H9 (cell line): ENCODE measurements at regions not wholly inside any gene's neighbourhood (a gene's known extent, or its start where the extent isn't known, plus 50 kb on each side); places are given as distances from the start of the nearest gene placed in this dataset.

ENCODE experiments used
- DNase-seq: peaks from one replicate; pipeline ENCODE4 v3.0.0-alpha.2; 2017
- H2AFZ ChIP-seq: one replicate; pipeline ENCODE4 v1.6.1; 2013; ENCODE audit warnings: mild to moderate bottlenecking, low read length, control low read depth, moderate library complexity
- H2AK5ac ChIP-seq: 2 replicates; pipeline ENCODE4 v1.6.1; 2013; ENCODE audit warnings: low read length, control low read depth, mixed read lengths; ENCODE audit not compliant: insufficient read length
- H2BK120ac ChIP-seq: one replicate; pipeline ENCODE4 v1.6.1; 2013; ENCODE audit warnings: low read depth, mild to moderate bottlenecking, low read length, control low read depth, inconsistent platforms; ENCODE audit not compliant: poor library complexity, severe bottlenecking
- H2BK12ac ChIP-seq: 2 replicates; pipeline ENCODE4 v1.6.1; 2013; ENCODE audit warnings: low read length, control low read depth, mixed read lengths, low read depth; ENCODE audit not compliant: insufficient read length
- H2BK15ac ChIP-seq: 2 replicates; pipeline ENCODE4 v1.6.1; 2013; ENCODE audit warnings: low read depth, low read length, control low read depth
- H2BK20ac ChIP-seq: one replicate; pipeline ENCODE4 v1.6.1; 2013; ENCODE audit warnings: low read depth, mild to moderate bottlenecking, low read length, control low read depth, inconsistent platforms; ENCODE audit not compliant: poor library complexity, severe bottlenecking
- H2BK5ac ChIP-seq: 2 replicates; pipeline ENCODE4 v1.6.1; 2013; ENCODE audit warnings: low read length, control low read depth, mixed read lengths; ENCODE audit not compliant: insufficient read length
- H3K14ac ChIP-seq: 2 replicates; pipeline ENCODE4 v1.6.1; 2013; ENCODE audit warnings: low read length, control low read depth; ENCODE audit not compliant: insufficient read depth
- H3K18ac ChIP-seq: 2 replicates; pipeline ENCODE4 v1.6.1; 2013; ENCODE audit warnings: low read depth, mild to moderate bottlenecking, mixed read lengths, low read length, control low read depth; ENCODE audit not compliant: insufficient read length
- H3K23ac ChIP-seq: 2 replicates; pipeline ENCODE4 v1.6.1; 2013; ENCODE audit warnings: low read length, control low read depth, mixed read lengths, low read depth; ENCODE audit not compliant: insufficient read length
- H3K23me2 ChIP-seq: 2 replicates; pipeline ENCODE4 v1.6.1; 2013; ENCODE audit warnings: low read depth, mild to moderate bottlenecking, mixed read lengths, low read length, control low read depth; ENCODE audit not compliant: insufficient read length, poor library complexity, severe bottlenecking
- H3K27ac ChIP-seq: 2 replicates; pipeline ENCODE4 v1.5.1; 2013; ENCODE audit warnings: low read length, control low read depth, mixed read lengths, low read depth; ENCODE audit not compliant: insufficient read length
- H3K27me3 ChIP-seq: 2 replicates; pipeline ENCODE4 v1.6.1; 2013; ENCODE audit warnings: low read length, control low read depth, inconsistent platforms; ENCODE audit not compliant: insufficient read depth
- H3K4ac ChIP-seq: 2 replicates; pipeline ENCODE4 v1.6.1; 2013; ENCODE audit warnings: low read depth, mild to moderate bottlenecking, control low read depth, inconsistent platforms, low read length, moderate library complexity
- H3K4me1 ChIP-seq: 2 replicates; pipeline ENCODE4 v1.6.1; 2013; ENCODE audit warnings: low read length, control low read depth, inconsistent platforms; ENCODE audit not compliant: insufficient read depth
- H3K4me2 ChIP-seq: 2 replicates; pipeline ENCODE4 v1.6.1; 2013; ENCODE audit warnings: low read length, control low read depth, mixed read lengths; ENCODE audit not compliant: insufficient read length, insufficient read depth
- H3K56ac ChIP-seq: 2 replicates; pipeline ENCODE4 v1.6.1; 2013; ENCODE audit warnings: low read depth, mild to moderate bottlenecking, mixed read lengths, low read length, control low read depth; ENCODE audit not compliant: insufficient read length
- H3K79me1 ChIP-seq: 2 replicates; pipeline ENCODE4 v1.6.1; 2013; ENCODE audit warnings: low read depth, mild to moderate bottlenecking, moderate library complexity, low read length, control low read depth, inconsistent platforms; ENCODE audit not compliant: insufficient read depth, poor library complexity, severe bottlenecking
- H3K79me2 ChIP-seq: 2 replicates; pipeline ENCODE4 v1.6.1; 2013; ENCODE audit warnings: low read length, control low read depth, inconsistent platforms; ENCODE audit not compliant: insufficient read depth
- H3K9ac ChIP-seq: 2 replicates; pipeline ENCODE4 v1.6.1; 2013; ENCODE audit warnings: low read length, control low read depth, mixed read lengths; ENCODE audit not compliant: insufficient read length; ENCODE audit errors: extremely low read depth
- H3K9me3 ChIP-seq: one replicate; pipeline ENCODE4 v1.6.1; 2013; ENCODE audit warnings: low read depth, low read length, inconsistent platforms; ENCODE audit not compliant: control insufficient read depth
- H3T11ph ChIP-seq: one replicate; pipeline ENCODE4 v1.6.1; 2013; ENCODE audit warnings: mild to moderate bottlenecking, low read length, control low read depth, inconsistent platforms
- H4K20me1 ChIP-seq: one replicate; pipeline ENCODE4 v1.6.1; 2013; ENCODE audit not compliant: control insufficient read depth, insufficient read length, insufficient read depth
- H4K5ac ChIP-seq: 2 replicates; pipeline ENCODE4 v1.6.1; 2013; ENCODE audit warnings: low read depth, mild to moderate bottlenecking, mixed read lengths, low read length, control low read depth; ENCODE audit not compliant: insufficient read length
- H4K8ac ChIP-seq: replicated peaks from 2 replicates; pipeline ENCODE4 v1.6.1; 2013; ENCODE audit warnings: low read length, control low read depth, mixed read lengths, low read depth; ENCODE audit not compliant: insufficient read length
- H4K91ac ChIP-seq: 2 replicates; pipeline ENCODE4 v1.6.1; 2013; ENCODE audit warnings: low read depth, mild to moderate bottlenecking, moderate library complexity, mixed read lengths, low read length, control low read depth; ENCODE audit not compliant: insufficient read length
- H3K27ac Mint-ChIP-seq, 3 experiments: 2 replicates in 2 of 3; 3 replicates in 1 of 3; pipeline ENCODE4 v1.8.0; 2020 to 2021; ENCODE audit warnings: mixed read lengths in 3 of 3, mild to moderate bottlenecking in 1 of 3, moderate library complexity in 1 of 3
- H3K27me3 Mint-ChIP-seq: 2 replicates; pipeline ENCODE4 v1.8.0; 2021; ENCODE audit warnings: low read depth, mild to moderate bottlenecking, moderate library complexity, mixed read lengths
- H3K36me3 Mint-ChIP-seq, 3 experiments: 2 replicates in 2 of 3; 3 replicates in 1 of 3; pipeline ENCODE4 v1.8.0; 2020 to 2021; ENCODE audit warnings: low read depth in 3 of 3, mixed read lengths in 3 of 3; ENCODE audit not compliant: insufficient read depth in 1 of 3
- H3K4me1 Mint-ChIP-seq, 2 experiments: 2 replicates each; pipeline ENCODE4 v1.8.0; 2020; ENCODE audit warnings: mixed read lengths in 2 of 2
- H3K4me3 Mint-ChIP-seq, 2 experiments: 2 replicates in 1 of 2; 3 replicates in 1 of 2; pipeline ENCODE4 v1.8.0; 2020 to 2021; ENCODE audit warnings: mild to moderate bottlenecking in 2 of 2, mixed read lengths in 2 of 2, moderate library complexity in 1 of 2
- H3K9me3 Mint-ChIP-seq, 2 experiments: 2 replicates in 1 of 2; 3 replicates in 1 of 2; pipeline ENCODE4 v1.8.0; 2020; ENCODE audit warnings: mild to moderate bottlenecking in 2 of 2, mixed read lengths in 2 of 2, moderate library complexity in 1 of 2
- CTCF ChIP-seq: fragments of 200-600 bp; sonication (generic); conservative IDR thresholded peaks from 3 replicates; pipeline ENCODE4 v1.8.0; 2021; ENCODE audit warnings: antibody characterized with exemption, mild to moderate bottlenecking
- WGBS: extraction: QIAGEN DNeasy Blood & Tissue Kit; methylation state at CpG from one replicate; pipeline ENCODE4 v1.1.7; 2013; ENCODE audit warnings: missing lambda C conversion rate, low lambda C conversion rate, mixed read lengths; ENCODE audit not compliant: insufficient read length; ENCODE audit errors: extremely low coverage; 5-methylcytosine and 5-hydroxymethylcytosine counted together

GRCh38 chr6:169075915-169076654 is 177.6 kb downstream of the THBS2 start:
- no CpG with 5 or more reads among the region's 9 CpGs for WGBS
- no peak overlapping the region for H3K56ac ChIP-seq
- no peaks in the 10 kb centered on the region; a peak in 1 of 5 replicates for H3K9me3 Mint-ChIP-seq
- H3K4me3 Mint-ChIP-seq, result no peak overlapping the region; a peak in 1 of 5 replicates
- H3K27me3 ChIP-seq, result no peaks in the 10 kb centered on the region
- no peak overlapping the region for H3K18ac ChIP-seq
- H4K5ac ChIP-seq, result no peak overlapping the region
- no peaks in the 10 kb centered on the region for H3K27me3 Mint-ChIP-seq
- H3K79me2 ChIP-seq, result no peaks in the 10 kb centered on the region
- no peaks in the 10 kb centered on the region for H3K23me2 ChIP-seq
- H3K4me1 ChIP-seq, result no peaks in the 10 kb centered on the region
- no peak overlapping the region for H2BK20ac ChIP-seq
- no peak overlapping the region for H3K4ac ChIP-seq
- no peak overlapping the region for H3K14ac ChIP-seq
- H2BK5ac ChIP-seq, result no peak overlapping the region
- H3K27ac ChIP-seq, result no peak overlapping the region
- no peak overlapping the region for H3K4me2 ChIP-seq
- no peak overlapping the region for H4K91ac ChIP-seq
- no peak overlapping the region for H3T11ph ChIP-seq
- no peak overlapping the region for H4K8ac ChIP-seq
- no peak overlapping the region for H2AFZ ChIP-seq
- H2BK15ac ChIP-seq, result no peak overlapping the region
- DNase-seq, result no peak
- H3K23ac ChIP-seq, result no peak overlapping the region
- H2BK12ac ChIP-seq, result no peak overlapping the region
- H4K20me1 ChIP-seq, result no peaks in the 10 kb centered on the region
- no peak overlapping the region for H3K27ac Mint-ChIP-seq
- H3K4me1 Mint-ChIP-seq, result peaks cover 3 to 6% of the 10 kb centered on the region in 2 experiments; a peak in 2 of 4 replicates
- no peak overlapping the region for H2BK120ac ChIP-seq
- TF ChIP-seq CTCF, result no peak
- no peaks in the 10 kb centered on the region for H3K36me3 Mint-ChIP-seq
- H3K9ac ChIP-seq, result no peak overlapping the region
- no peaks in the 10 kb centered on the region for H3K79me1 ChIP-seq
- no peak overlapping the region for H2AK5ac ChIP-seq
- H3K9me3 ChIP-seq, result no peaks in the 10 kb centered on the region
